HuH-7 (cell line): ENCODE measurements at regions not wholly inside any gene's neighbourhood (a gene's known extent, or its start where the extent isn't known, plus 50 kb on each side); places are given as distances from the start of the nearest gene placed in this dataset.

Experiments
- DNase-seq: peaks from one replicate; pipeline ENCODE4 v3.0.0; 2011; ENCODE audit warnings: low spot score

- DNase-seq = no peak
These were observed 275.0 kb downstream of the DRD1 start for GRCh38 chr5:175168882-175169507.

DNA sequence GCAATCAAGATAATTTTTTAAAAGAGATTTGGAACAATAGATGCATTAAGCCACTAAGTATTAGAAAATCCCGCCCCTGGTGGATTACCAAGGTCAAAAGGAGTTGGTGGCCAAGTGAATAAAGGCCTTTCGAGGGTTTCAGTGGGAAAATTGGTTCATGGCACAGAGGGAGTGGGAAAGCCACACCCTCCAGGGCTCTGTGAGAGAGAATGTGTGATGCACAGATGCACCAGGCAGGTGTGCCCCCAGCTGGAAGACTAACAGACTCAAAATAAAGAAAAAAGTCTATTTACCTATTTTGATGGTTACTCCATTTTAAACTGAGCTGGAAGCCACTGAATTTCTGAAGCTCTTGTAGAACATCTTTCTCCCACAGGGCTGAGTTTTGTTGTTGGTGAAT is 278.0 kb downstream of the DRD1 start:
- no peak for DNase-seq

DNA sequence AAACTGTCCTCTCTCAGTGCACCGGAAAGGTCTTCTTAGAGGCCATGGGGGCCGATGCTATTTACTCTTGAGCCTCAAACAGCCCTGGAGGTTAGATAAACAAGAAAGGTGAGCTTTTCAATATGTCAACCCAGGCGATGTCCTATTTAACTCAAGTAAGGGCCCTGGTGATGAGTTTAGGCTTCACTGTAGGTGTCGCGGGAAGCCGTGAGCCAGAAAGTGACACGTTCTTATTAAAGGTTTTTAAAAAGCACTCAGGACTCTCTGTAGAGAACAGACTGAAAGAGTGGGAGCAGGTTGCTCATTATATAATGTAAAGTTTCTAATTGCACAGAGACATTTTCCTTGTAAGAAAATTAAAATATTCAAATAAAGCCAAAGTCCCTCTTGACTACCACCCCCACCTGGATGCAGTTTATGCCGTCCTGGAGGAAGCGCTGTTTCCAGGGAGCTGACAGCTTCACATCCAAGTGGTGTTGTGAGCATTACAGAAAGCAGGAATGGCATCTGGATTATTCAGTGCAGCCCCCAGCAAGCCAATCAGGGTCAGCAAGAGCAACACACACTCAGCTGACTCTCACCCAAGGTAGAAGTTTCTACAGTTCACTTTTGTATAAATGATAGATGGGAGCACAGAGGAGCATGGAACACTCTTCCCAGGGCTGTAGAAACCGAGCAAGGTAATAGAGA is 280.3 kb downstream of the DRD1 start:
- no peak for DNase-seq

DNA sequence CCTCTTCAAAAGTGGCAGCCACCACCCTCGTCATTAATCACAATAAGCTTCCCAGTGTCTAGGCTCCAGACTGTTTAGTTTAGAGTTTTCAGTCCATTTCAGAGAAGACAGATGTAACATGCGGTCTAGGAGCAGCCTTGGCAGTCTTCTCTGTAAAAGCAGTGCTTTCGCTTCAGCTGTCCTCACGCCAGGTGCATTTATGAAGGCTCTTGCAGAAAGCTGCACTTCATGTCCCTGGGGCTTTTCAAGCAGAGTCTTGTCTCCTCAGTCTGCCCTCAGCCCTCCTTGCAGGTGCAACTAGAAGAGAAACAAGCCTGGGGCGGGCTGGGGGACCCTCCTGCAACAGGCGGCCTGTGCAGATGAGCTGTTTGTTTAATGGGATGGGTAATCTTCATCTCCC is 281.9 kb downstream of the DRD1 start:
- no peak for DNase-seq

DNA sequence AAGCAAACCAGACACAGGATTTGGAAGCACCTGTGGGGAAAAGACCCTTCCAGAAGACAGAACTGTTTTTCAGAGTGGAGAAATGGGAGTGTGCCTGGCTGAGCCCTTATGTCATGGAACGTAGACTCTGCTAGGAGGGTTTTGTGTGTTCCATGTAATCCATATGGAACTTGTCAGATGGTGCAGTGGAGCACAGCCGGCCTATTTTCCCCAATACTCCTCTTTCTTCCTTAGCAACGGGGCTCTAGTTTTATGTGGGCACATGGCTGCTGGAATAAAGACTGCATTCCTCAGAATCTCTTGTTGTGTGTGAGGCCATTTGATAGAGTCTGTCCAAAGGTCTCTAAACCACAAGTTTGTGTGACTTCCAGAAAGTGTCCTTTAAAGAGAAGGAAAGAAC is 284.0 kb downstream of the DRD1 start:
- DNase-seq = no peak

- DNase-seq = no peak
These were observed 295.3 kb downstream of the DRD1 start for GRCh38 chr5:175148636-175149172.

DNA sequence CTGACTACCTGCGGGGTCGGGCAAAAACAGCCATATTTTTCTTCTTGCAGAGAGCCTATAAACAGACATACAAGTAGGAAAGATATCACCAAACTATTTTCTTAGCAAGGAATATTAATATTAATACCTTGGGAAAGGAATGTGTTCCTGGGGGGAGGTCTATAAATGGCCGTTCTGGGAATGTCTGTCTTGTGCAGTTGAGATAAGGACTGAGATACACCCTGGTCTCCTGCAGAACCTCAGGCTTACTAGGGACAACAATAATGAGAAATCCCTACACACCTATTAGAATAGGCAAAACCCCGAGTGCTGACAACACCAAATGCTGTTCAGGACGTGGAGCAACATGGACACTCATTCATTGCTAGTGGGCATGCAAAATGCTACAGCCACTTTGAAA is 297.2 kb downstream of the DRD1 start:
- DNase-seq = no peak

- no peak for DNase-seq
These were observed 302.6 kb downstream of the DRD1 start for GRCh38 chr5:175141421-175141820.

DNA sequence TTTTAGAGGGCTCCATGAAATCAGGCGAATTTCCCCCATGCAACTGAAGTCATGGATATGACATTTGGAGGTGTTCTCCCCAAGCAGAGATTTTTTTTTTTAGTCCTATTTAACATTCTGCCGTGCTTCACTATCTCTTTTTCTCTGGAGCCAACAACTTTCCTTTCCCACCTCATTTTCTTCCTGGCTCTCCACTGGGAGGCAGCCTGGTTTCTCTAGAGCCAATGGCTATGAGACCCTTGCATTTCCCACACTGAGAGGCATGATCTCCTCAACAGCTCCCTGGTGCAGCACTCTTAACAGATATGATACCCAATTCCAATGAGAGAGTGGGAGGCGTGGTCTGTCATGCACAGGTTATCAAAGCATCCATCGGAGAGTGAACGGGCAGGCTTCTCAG is 310.8 kb downstream of the DRD1 start:
- DNase-seq = no peak

- no peak for DNase-seq
These were observed 312.6 kb downstream of the DRD1 start for GRCh38 chr5:175131432-175131831.

- no peak for DNase-seq
These were observed 314.4 kb downstream of the DRD1 start for GRCh38 chr5:175129619-175130018.

- DNase-seq = no peak
These were observed 314.9 kb downstream of the DRD1 start for GRCh38 chr5:175129121-175129520.

DNA sequence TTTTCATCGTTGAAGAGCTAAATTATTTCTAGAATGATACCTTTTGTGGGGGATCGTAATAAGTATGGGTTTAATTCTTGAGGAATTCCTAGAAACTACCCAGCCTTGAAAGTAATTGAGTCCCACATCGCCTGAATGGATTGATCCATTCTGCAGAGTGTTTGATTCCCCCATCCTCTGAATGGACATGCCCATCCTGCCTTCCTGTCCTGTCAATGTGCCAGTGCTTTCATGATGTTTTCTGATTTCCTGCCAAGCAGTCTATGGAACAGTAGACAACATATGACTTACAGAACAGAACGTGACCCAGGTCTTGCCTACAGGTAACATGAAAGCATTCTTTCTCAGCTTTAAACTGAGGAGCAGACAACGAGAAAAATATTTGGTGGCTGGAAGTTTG is 319.2 kb downstream of the DRD1 start:
- no peak for DNase-seq

GRCh38 chr5:175124251-175124813 is 319.6 kb downstream of the DRD1 start:
- DNase-seq = no peak

GRCh38 chr5:175123542-175123941 is 320.4 kb downstream of the DRD1 start:
- no peak for DNase-seq

- DNase-seq = no peak
These were observed 322.5 kb downstream of the DRD1 start for GRCh38 chr5:175121457-175121856.

DNA sequence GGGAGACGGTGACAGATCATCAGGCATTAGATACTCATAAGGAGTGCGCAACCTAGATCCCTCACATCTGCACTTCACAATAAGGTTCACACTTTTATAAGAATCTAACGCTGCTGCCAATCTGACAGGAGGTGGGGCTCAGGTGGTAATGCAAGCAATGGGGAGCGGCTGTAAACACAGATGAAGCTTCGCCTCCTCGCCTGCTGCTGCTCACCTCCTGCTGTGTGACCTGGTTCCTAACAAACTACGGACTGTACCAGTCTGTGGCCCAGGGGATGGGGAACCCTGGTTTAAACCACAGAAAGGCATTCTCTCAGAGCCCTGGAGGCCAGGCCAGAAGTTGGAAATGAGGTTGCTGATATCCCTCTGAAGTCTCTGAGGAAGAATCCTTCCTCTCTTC is 323.6 kb downstream of the DRD1 start:
- no peak for DNase-seq

DNA sequence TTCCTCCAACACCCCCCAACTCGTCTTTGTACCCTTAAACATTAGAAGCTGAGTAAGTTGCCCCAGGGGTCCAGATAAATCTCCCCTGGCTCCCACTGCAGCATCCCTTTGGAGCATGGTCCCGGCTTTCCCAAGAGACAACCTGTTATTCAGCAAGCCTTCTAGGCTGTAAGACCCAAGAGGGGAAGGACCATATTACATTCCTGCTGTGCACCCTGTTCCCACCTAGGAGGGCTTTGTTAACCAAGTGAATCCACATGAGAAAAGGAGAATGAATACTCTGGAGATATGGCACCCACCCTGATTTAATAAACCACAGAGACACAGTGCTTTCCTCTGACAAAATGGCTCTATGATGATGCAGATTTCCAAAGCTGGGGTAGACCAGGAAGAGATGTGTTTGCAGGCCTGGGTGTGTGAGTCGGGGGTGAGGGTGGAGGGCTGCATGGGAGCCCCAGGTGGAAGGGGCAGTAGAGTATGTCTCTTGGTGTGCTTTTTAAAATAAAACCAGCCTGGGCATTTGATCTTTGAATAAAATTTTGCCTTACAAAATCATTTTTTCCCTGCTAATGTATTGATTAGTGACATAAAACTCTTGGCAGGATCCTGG is 325.2 kb downstream of the DRD1 start:
- DNase-seq = no peak

DNA sequence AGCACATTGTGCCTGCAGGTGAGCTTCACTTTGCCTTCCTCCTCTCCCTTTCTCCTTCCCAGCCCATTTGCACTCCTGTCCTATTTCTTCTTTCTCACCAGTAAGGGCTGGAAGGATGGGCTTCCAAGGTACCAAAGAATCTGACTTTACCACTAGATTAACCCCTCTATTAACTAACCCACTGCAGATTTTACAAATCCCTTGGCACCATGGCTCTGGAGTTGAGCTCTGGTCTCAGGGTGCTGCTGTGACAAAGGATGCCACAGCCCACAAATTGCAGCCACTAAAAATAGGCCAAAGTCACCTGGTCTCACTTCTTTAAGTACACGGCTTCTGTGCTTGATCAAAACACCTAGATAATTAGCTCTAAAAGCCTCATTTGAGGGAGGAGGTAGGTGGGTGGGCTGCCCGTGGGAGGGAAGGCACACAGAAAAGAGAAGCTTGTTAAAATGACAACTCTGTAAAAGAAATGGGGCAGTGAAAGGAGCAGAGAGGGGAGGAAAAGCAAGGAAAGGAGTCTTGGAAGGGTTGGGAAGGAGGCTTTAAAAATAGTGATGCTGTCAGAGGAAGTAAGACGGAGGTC is 327.4 kb downstream of the DRD1 start:
- no peak for DNase-seq

- no peak for DNase-seq
These were observed 328.2 kb downstream of the DRD1 start for GRCh38 chr5:175115831-175116230.

GRCh38 chr5:175113947-175114346 is 330.0 kb downstream of the DRD1 start:
- DNase-seq = no peak

DNA sequence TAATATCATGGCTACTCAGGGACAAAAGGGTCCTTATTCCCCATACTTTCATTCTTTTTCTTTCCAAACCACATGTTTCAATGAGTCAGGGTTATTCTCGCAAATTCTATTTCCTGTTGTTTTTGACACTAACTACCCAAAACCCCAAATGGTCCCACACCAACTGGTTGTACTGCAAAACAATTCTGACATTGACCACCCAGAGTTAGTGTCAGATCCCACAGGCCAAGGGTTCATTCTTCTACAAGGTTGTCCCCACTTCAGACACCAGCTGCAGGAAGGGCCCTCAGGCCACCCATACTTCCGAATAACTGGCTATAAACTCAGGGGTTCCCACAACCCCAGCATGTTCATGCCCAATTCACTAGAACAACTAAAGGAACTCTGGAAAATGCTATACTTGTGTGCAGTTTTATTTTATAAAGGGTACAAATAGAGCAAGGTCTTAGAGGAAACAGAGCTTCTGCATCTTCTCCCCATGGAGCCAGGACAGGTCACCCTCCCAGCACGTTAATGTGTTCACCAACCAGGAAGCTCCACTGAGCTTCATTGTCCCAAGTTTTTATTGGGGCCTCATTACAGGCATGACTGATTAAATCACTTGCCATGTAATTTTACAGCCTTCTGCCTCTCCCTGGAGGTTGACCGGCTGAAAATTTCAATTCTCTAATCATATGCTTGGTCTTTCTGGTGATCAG is 334.8 kb downstream of the DRD1 start:
- DNase-seq = no peak
